ENCODE measurements at regions not wholly inside any gene's neighbourhood (a gene's known extent, or its start where the extent isn't known, plus 50 kb on each side); places are given as distances from the start of the nearest gene placed in this dataset.

DNA sequence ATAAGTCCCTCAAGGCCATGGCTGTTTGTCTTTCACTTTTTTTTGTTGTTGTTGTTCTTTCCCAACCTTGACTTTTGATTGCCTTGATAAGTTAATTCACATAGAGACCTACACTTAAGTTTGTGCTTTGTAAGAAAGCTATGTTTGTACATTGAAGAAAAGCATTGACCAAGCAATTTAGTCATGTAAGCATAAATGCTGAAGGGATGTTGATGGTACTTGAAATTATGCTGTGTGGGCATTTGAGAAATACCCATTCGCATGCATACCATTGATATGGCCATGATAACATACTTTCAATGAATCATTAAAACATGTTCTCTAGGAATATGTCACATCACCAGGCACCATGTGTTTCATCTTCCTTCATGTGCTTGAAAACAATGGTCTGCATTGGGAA, 803.7 kb upstream of the TMEM132C start:
- H3K4me2 ChIP-seq: no peak overlapping the region
- no peaks in the 10 kb centered on the region for H3K9me3 ChIP-seq
- H3K27me3 ChIP-seq: no peaks in the 10 kb centered on the region
- no peak overlapping the region for H3K27ac ChIP-seq
- TF ChIP-seq Cebpa-rat (IDR thresholded peaks at IDR 0.05): no peak
- H4K20me1 ChIP-seq: no peaks in the 10 kb centered on the region
- H3K4me3 ChIP-seq: no peak overlapping the region
- H3K36me3 ChIP-seq: no peaks in the 10 kb centered on the region
- H3K4me1 ChIP-seq: no peaks in the 10 kb centered on the region
- H3K9ac ChIP-seq: no peak overlapping the region

GRCh38 chr12:127469331-127469730, 797.6 kb upstream of the TMEM132C start:
- H3K27ac ChIP-seq: no peak overlapping the region
- no peak for TF ChIP-seq Cebpa-rat (IDR thresholded peaks at IDR 0.05)
- H3K4me2 ChIP-seq: no peak overlapping the region
- no peaks in the 10 kb centered on the region for H3K27me3 ChIP-seq
- H3K9me3 ChIP-seq: peaks cover 5% of the 10 kb centered on the region; the same call in 1 of the 2 replicates
- H3K36me3 ChIP-seq: no peaks in the 10 kb centered on the region
- H3K4me1 ChIP-seq: no peaks in the 10 kb centered on the region
- H3K9ac ChIP-seq: no peak overlapping the region
- H3K4me3 ChIP-seq: no peak overlapping the region
- H4K20me1 ChIP-seq: no peaks in the 10 kb centered on the region

DNA sequence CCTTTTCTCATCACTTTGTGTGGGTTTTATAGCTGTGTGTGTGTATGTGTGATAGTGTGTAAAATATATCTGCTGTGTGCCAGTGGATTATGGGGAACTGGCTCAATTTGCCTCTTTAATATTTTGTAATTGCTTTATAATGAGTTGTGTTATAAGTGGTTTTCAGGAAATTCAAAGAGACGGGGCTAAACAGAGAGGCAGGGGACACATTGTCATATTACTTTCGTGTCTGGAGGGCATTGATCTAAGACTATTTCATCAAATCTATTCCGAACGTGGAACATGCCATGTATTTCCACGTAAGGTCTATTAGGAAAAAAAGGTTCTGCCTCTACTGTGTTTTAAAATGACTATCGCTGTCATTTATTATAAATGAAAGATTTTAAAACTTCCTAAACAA, 793.2 kb upstream of the TMEM132C start:
- H3K27me3 ChIP-seq: no peaks in the 10 kb centered on the region
- H3K9ac ChIP-seq: no peak overlapping the region
- no peak overlapping the region for H3K4me3 ChIP-seq
- H3K4me2 ChIP-seq: no peak overlapping the region
- peaks cover 5% of the 10 kb centered on the region; the same call in 1 of the 2 replicates for H3K9me3 ChIP-seq
- no peak for TF ChIP-seq Cebpa-rat (IDR thresholded peaks at IDR 0.05)
- no peaks in the 10 kb centered on the region for H4K20me1 ChIP-seq
- H3K36me3 ChIP-seq: no peaks in the 10 kb centered on the region
- no peak overlapping the region for H3K27ac ChIP-seq
- no peaks in the 10 kb centered on the region for H3K4me1 ChIP-seq

DNA sequence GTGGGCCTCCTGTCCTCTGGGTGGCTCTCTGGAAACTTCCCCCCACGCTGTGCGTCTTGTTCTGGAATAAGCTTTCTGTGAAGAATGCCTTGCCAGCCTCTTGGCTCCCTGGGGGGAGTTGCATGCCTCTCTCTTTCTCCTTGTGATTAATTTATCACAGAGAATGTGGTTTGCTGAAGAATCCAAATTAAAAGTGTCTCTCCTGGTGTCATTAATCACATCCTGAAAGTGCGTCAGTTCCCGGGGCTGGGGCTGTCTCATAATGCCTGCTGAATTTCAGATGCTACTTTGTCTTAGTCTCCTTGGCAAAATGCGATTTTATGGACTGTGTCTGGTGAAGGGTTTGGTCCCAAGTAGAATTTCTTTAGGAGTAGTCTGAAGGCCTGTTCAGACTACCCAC, 787.7 kb upstream of the TMEM132C start:
- no peak overlapping the region for H3K27ac ChIP-seq
- no peaks in the 10 kb centered on the region for H4K20me1 ChIP-seq
- H3K4me2 ChIP-seq: no peak overlapping the region
- TF ChIP-seq Cebpa-rat (IDR thresholded peaks at IDR 0.05): no peak
- H3K9ac ChIP-seq: no peak overlapping the region
- no peaks in the 10 kb centered on the region for H3K36me3 ChIP-seq
- no peaks in the 10 kb centered on the region for H3K4me1 ChIP-seq
- no peaks in the 10 kb centered on the region for H3K9me3 ChIP-seq
- H3K27me3 ChIP-seq: no peaks in the 10 kb centered on the region
- no peak overlapping the region for H3K4me3 ChIP-seq

DNA sequence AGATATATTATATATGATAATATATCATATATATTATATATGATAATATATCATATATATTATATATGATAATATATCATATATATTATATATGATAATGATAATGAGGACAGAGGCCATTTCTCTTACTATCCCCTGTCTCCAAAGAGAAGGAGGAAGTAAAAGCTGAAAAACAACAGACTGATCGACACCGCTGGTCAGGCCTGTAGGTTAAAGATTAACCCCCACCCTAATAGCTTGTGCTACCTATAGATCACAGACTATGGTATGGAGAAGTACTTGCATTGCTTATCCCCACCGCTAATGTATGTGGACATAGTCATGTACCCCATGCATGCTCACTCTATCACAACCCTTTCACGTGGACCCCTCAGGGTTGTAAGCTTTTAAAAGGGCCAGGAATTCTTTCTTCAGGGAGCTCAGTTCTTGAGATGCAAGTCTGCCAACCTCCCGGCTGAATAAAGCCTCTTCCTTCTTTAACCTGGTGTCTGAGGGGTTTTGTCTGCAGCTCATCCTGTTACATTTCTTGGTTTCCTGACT, 786.1 kb upstream of the TMEM132C start:
- no peaks in the 10 kb centered on the region for H3K9me3 ChIP-seq
- H3K4me1 ChIP-seq: no peaks in the 10 kb centered on the region
- H3K9ac ChIP-seq: no peak overlapping the region
- H3K27ac ChIP-seq: no peak overlapping the region
- TF ChIP-seq Cebpa-rat (IDR thresholded peaks at IDR 0.05): no peak
- no peaks in the 10 kb centered on the region for H4K20me1 ChIP-seq
- no peak overlapping the region for H3K4me2 ChIP-seq
- no peaks in the 10 kb centered on the region for H3K36me3 ChIP-seq
- no peak overlapping the region for H3K4me3 ChIP-seq
- H3K27me3 ChIP-seq: no peaks in the 10 kb centered on the region

GRCh38 chr12:127482950-127483349, 784.0 kb upstream of the TMEM132C start:
- Histone ChIP-seq H3K27ac (no peak overlapping the region), H3K4me2 (no peak overlapping the region), H3K9ac (no peak overlapping the region), H3K4me1 (no peaks in the 10 kb centered on the region), H3K4me3 (no peak overlapping the region), H4K20me1 (no peaks in the 10 kb centered on the region), H3K9me3 (no peaks in the 10 kb centered on the region), H3K36me3 (no peaks in the 10 kb centered on the region), H3K27me3 (no peaks in the 10 kb centered on the region)
- no peak for TF ChIP-seq Cebpa-rat (IDR thresholded peaks at IDR 0.05)

- Histone ChIP-seq H3K4me2 (no peak overlapping the region), H4K20me1 (no peaks in the 10 kb centered on the region), H3K4me3 (no peak overlapping the region), H3K36me3 (no peaks in the 10 kb centered on the region), H3K9ac (no peak overlapping the region), H3K27ac (no peak overlapping the region), H3K9me3 (no peaks in the 10 kb centered on the region), H3K27me3 (no peaks in the 10 kb centered on the region), H3K4me1 (no peaks in the 10 kb centered on the region)
- TF ChIP-seq Cebpa-rat (IDR thresholded peaks at IDR 0.05): no peak
Measured at GRCh38 chr12:127485528-127485927, 781.4 kb upstream of the TMEM132C start.

- no peak for TF ChIP-seq Cebpa-rat (IDR thresholded peaks at IDR 0.05)
- Histone ChIP-seq H3K27ac (no peak overlapping the region), H4K20me1 (no peaks in the 10 kb centered on the region), H3K9me3 (no peaks in the 10 kb centered on the region), H3K4me1 (no peaks in the 10 kb centered on the region), H3K9ac (no peak overlapping the region), H3K4me2 (no peak overlapping the region), H3K27me3 (no peaks in the 10 kb centered on the region), H3K4me3 (no peak overlapping the region), H3K36me3 (no peaks in the 10 kb centered on the region)
Measured at GRCh38 chr12:127487031-127487430, 779.9 kb upstream of the TMEM132C start.

DNA sequence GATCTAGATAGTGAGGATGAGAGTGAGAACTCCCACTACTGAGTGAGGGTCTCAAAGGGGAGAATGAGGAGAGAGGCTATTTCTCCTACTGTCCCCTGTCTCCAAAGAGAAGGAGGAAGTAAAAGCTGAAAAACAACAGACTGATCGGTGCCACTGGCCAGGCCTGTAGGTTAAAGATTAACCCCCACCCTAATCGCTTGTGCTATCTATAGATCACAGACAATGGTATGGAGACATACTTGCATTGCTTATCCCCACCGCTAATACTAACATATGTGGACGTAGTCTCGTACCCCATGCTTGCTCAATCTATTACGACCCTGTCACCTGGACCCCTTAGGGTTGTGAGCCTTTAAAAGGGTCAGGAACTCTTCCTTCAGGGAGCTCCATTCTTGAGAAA, 777.9 kb upstream of the TMEM132C start:
- no peak for TF ChIP-seq Cebpa-rat (IDR thresholded peaks at IDR 0.05)
- Histone ChIP-seq H3K4me1 (no peaks in the 10 kb centered on the region), H3K4me2 (no peak overlapping the region)

DNA sequence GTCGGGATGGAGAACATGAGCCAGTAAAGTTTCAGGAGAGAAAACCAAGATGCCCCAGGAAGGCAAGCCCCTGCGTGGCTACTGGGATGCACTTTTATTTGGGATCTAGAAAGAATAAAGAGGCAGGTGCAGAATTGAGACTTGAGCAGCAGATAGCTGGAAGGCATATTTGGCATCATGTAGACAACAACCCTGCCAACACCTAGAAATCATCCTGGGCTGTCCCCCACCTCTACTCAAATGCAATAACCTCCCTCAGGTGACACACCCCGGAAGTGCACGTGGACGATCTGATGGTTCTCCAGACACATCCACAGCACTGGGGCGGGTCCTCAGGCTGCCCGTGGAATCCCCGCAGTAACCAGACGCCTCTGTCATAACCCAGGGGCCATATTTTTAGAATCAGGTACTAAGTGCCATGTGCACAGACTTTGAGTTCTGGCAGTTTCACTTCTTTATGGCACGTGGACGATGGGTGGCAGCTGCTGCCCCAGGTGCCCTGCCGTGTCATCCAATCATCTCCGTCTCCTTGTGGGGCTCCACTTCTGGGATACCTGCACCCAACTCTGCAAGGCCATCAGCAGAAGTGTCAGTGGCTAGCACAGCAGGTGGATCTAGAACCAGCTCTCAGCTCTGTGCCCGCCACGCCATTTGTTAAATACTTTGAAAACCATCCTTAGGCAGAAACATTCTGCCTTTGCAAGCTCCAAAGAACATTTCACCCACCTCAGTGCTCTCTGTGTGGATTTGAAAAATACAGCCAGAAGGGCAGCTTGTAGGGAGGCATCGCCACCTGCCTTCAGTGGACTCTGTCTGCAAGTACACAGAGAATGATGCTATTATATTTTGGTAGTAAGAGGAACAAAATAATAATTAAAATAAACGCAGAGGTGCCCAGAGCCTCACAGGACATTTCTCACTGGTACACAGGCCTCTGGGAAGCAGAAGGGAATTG, 771.7 kb upstream of the TMEM132C start:
- Histone ChIP-seq H3K9me3 (no peaks in the 10 kb centered on the region), H3K4me3 (no peak overlapping the region), H3K27ac (no peak overlapping the region), H3K27me3 (no peaks in the 10 kb centered on the region), H3K4me2 (no peak overlapping the region), H3K9ac (no peak overlapping the region), H4K20me1 (no peaks in the 10 kb centered on the region), H3K4me1 (no peaks in the 10 kb centered on the region), H3K36me3 (no peaks in the 10 kb centered on the region)
- no peak for TF ChIP-seq Cebpa-rat (IDR thresholded peaks at IDR 0.05)

More for the DNA sequence above, 777.9 kb upstream of the TMEM132C start:
- Histone ChIP-seq H3K36me3 (no peaks in the 10 kb centered on the region), H3K27ac (no peak overlapping the region), H3K9me3 (no peaks in the 10 kb centered on the region), H3K4me3 (no peak overlapping the region), H4K20me1 (no peaks in the 10 kb centered on the region), H3K27me3 (no peaks in the 10 kb centered on the region), H3K9ac (no peak overlapping the region)
